ENCODE measurements at regions not wholly inside any gene's neighbourhood (a gene's known extent, or its start where the extent isn't known, plus 50 kb on each side); places are given as distances from the start of the nearest gene placed in this dataset.

- peak; percentile 17 for DNase-seq (ENCODE audit: low read depth)
Observed at GRCh38 chr3:5304789-5305683, 117.5 kb downstream of the EDEM1 start.

DNA sequence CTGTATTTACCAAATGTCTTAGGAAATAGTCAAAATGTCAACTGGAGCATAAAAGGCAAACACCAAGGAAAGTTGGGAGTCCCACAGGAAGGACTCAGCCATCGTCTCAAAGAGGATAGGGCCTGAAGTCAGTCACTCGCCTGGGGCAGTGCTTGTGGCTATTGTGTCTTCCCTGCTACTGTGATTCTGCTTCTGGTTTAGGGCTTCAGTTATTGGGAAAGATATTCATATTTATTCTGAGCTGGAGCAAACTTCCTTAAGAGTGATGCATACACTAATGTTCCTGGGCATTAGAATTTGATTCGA is 118.1 kb downstream of the EDEM1 start:
- no peak for DNase-seq (ENCODE audit: low read depth)

- no peak for DNase-seq (ENCODE audit: low read depth)
Observed at GRCh38 chr3:5309171-5309570, 121.7 kb downstream of the EDEM1 start.

GRCh38 chr3:5309602-5310001 is 122.1 kb downstream of the EDEM1 start:
- no peak for DNase-seq (ENCODE audit: low read depth)

DNA sequence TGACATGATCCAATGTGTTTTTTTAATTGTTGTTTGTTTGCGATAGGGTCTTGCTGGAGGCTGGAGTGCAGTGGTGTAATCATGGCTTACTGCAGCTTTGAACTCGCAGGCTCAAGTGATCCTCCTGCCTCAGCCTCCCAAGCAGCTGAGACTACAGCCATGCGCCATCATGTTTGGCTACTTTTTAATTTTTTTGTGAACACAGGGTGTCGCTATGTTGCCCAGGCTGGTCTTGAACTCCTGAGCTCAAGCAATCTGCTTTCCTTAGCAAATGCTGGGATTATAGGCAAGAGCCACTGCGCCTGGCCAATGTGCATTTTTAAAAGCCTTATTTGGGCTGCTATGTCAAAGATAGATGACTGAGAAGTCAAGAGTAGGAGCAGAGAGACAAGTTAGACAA is 123.0 kb downstream of the EDEM1 start:
- no peak for DNase-seq (ENCODE audit: low read depth)

GRCh38 chr3:5312290-5312689 is 124.8 kb downstream of the EDEM1 start:
- no peak for DNase-seq (ENCODE audit: low read depth)

GRCh38 chr3:5314897-5315296 is 127.4 kb downstream of the EDEM1 start:
- no peak for DNase-seq (ENCODE audit: low read depth)

GRCh38 chr3:5317557-5317956 is 130.1 kb downstream of the EDEM1 start:
- DNase-seq (ENCODE audit: low read depth): peak; percentile 1

- DNase-seq (ENCODE audit: low read depth): no peak
Observed at GRCh38 chr3:5319454-5319853, 131.9 kb downstream of the EDEM1 start.

GRCh38 chr3:5321666-5322340 is 134.3 kb downstream of the EDEM1 start:
- DNase-seq (ENCODE audit: low read depth): no peak

DNA sequence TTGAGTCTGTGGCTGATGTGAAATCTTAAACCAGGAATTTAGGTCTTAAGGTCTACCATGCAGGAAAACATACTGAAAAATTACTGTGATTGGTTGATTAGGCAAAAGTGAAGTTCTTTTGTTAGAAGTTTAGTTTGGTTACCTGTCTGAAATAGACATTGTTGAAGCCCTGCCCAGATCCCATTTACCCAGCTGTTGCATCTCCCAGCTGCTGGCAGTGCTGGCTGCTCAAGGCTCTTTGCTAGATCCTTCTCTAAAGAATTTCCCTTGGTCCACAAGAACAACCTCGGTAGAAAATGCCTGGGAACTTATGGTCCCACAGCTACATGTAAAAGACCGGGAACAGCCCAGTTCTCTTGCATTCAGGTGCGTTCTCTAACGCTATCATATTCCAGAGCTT is 137.3 kb downstream of the EDEM1 start:
- DNase-seq (ENCODE audit: low read depth): no peak

GRCh38 chr3:5330152-5330810 is 142.8 kb downstream of the EDEM1 start:
- DNase-seq (ENCODE audit: low read depth): no peak

- DNase-seq (ENCODE audit: low read depth): no peak
Observed at GRCh38 chr3:5331567-5332269, 144.2 kb downstream of the EDEM1 start.

- DNase-seq (ENCODE audit: low read depth): no peak
Observed at GRCh38 chr3:5332270-5332956, 144.9 kb downstream of the EDEM1 start.

GRCh38 chr3:5339967-5340535 is 152.5 kb downstream of the EDEM1 start:
- DNase-seq (ENCODE audit: low read depth): no peak

GRCh38 chr3:5341610-5342009 is 154.1 kb downstream of the EDEM1 start:
- no peak for DNase-seq (ENCODE audit: low read depth)

DNA sequence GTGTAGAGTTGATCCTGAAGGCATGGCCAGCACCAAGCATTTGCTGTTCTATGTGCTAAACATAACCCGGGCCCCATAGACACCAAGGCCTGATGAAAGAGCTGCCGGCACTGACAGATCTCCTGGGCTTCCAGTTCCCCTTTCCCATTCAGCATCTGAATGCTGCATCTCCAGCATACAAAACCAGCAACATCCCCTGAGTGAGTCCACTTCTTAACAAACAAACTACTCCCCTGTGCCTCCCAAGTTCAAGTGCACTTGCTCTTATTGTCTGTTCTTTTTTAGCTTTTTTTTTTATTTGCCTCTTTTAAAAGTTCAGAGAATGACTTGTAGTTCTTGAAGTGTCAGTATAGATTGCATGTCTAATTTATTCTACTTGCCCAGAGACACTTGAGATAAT is 156.0 kb downstream of the EDEM1 start:
- no peak for DNase-seq (ENCODE audit: low read depth)

DNA sequence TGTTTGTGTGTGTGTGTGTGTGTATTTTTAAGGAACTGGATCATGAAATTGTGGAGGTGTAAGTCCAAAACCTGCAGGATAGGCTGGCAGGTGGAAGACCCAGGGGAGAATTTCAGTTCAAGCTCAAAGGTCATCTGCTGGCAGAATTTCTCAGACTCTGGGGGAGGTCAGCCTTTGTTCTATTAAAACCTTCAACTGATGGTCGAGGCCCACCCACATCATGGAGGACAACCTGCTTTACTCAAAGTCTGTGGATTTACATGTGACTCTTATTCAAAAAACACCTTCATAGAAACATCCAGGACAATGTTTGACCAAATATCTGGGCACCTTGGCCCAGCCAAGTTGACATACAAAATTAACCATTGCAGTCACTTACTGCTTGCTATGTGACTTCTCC is 157.2 kb downstream of the EDEM1 start:
- DNase-seq (ENCODE audit: low read depth): no peak

- no peak for DNase-seq (ENCODE audit: low read depth)
Observed at GRCh38 chr3:5347486-5347885, 160.0 kb downstream of the EDEM1 start.

DNA sequence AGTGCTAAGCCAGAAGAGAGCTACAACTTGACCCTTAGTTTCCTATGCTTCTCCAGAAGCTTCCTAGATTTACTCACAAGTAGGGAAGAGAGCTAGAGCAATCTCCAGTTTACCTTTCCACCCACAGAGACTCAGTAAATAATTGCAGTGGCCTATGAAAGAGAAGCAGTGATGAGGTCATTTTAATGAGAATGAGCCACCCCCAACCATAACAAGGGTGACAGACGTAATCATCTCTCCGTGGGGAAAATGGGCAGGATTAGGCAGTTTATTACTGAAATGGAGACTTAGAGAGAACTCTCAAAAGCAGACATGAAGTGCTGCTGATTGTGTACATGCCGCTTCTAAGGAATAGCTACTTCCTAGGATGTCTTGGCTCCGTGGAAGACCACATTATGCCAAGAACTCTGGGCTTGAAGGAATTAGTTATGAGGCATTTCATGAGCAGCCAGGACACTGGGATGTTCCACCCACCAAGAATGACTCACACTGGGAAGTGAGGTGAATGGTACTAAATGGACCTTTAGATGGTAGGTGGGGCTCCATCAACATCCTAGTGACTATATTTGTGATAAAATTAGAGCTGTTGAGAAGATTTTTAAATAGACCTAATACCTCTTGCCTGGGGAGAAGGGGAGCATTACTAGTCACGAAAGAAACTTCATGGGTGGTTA is 160.9 kb downstream of the EDEM1 start:
- DNase-seq (ENCODE audit: low read depth): no peak

DNA sequence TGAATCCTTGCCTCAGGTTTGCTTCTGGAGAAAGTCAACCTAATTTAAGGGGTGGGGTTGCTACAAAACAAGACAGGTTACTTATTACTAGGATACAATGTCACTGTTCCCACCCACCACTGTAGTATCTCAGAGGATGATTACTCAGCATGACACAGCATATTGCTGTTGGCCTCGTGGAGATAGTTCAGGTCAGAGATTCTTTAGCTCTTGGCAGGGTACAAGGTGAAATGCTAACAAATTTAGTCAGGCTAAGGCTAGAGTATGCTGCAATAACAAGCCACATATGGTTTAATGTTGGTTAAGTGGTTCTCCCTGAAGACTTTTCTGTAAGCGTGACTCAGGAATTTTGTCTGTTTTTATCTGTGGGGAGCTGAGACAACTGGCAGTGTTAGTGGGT is 161.8 kb downstream of the EDEM1 start:
- no peak for DNase-seq (ENCODE audit: low read depth)

Measured in LHCN-M2 (cell line).